ENCODE measurements at regions not wholly inside any gene's neighbourhood (a gene's known extent, or its start where the extent isn't known, plus 50 kb on each side); places are given as distances from the start of the nearest gene placed in this dataset.
"Not testable (repeated sequence)": the region's sequence is repeated elsewhere in the genome, so short reads cannot be mapped to it uniquely, and the experiment has no call there.

- DNase-seq: no peak
Measured at GRCh38 chr14:51342226-51342625, 102.2 kb downstream of the TMX1 start.

- no peak for DNase-seq
Measured at GRCh38 chr14:51351997-51352396, 112.0 kb downstream of the TMX1 start.

- no peak for DNase-seq
Measured at GRCh38 chr14:51353901-51354300, 113.9 kb downstream of the TMX1 start.

GRCh38 chr14:51354846-51355245 lies 114.8 kb downstream of the TMX1 start:
- DNase-seq: no peak

- no peak for DNase-seq
Measured at GRCh38 chr14:51356381-51356780, 116.3 kb downstream of the TMX1 start.

- no peak for DNase-seq
Measured at GRCh38 chr14:51357250-51357649, 117.2 kb downstream of the TMX1 start.

- peak in 1 of 58 donors; percentile 2 for DNase-seq
Measured at GRCh38 chr14:51360592-51360991, 120.5 kb downstream of the TMX1 start.

- no peak for DNase-seq
Measured at GRCh38 chr14:51365241-51365965, 125.4 kb downstream of the TMX1 start.

- not testable (repeated sequence) for DNase-seq
Measured at GRCh38 chr14:51366460-51366859, 126.4 kb downstream of the TMX1 start.

GRCh38 chr14:51366866-51367599 lies 127.0 kb downstream of the TMX1 start:
- DNase-seq: not testable (repeated sequence)

GRCh38 chr14:51367600-51367931 lies 127.5 kb downstream of the TMX1 start:
- DNase-seq: no peak

- DNase-seq: no peak
Measured at GRCh38 chr14:51368721-51369163, 128.7 kb downstream of the TMX1 start.

- no peak for DNase-seq
Measured at GRCh38 chr14:51369814-51370213, 129.8 kb downstream of the TMX1 start.

GRCh38 chr14:51370758-51371386 lies 130.8 kb downstream of the TMX1 start:
- DNase-seq: no peak

GRCh38 chr14:51377186-51377585 lies 137.1 kb downstream of the TMX1 start:
- DNase-seq: not testable (repeated sequence)

- no peak for DNase-seq
Measured at GRCh38 chr14:51382506-51382905, 142.5 kb downstream of the TMX1 start.

GRCh38 chr14:51386411-51386810 lies 146.4 kb downstream of the TMX1 start:
- DNase-seq: no peak

GRCh38 chr14:51386983-51387735 lies 147.1 kb downstream of the TMX1 start:
- no peak for DNase-seq

- DNase-seq: no peak
Measured at GRCh38 chr14:51392416-51392815, 152.4 kb downstream of the TMX1 start.

- no peak for DNase-seq
Measured at GRCh38 chr14:51394384-51394783, 154.3 kb downstream of the TMX1 start.

GRCh38 chr14:51394804-51395203 lies 154.8 kb downstream of the TMX1 start:
- DNase-seq: no peak
